K562 (cell line): ENCODE measurements at regions not wholly inside any gene's neighbourhood (a gene's known extent, or its start where the extent isn't known, plus 50 kb on each side); places are given as distances from the start of the nearest gene placed in this dataset.
A peak's percentile ranks its signal among the peaks of the same experiment; 100 is the strongest.

Experiments used
- ETV6 ChIP-seq, 3 experiments: fragments of 150-350 bp in 1 of 3; sonication (generic) in 1 of 3; formaldehyde crosslinking in 1 of 3; IDR thresholded peaks; 2 replicates each; pipeline versions ENCODE4 v1.6.1 to v1.8.0; 2014 to 2022; ENCODE audit warnings: borderline replicate concordance in 2 of 3, low read depth in 2 of 3, antibody characterized with exemption in 1 of 3, low read length in 1 of 3, mild to moderate bottlenecking in 1 of 3, missing genetic modification reagents in 1 of 3
- KDM2B ChIP-seq: fragments of 250-450 bp; sonication (Bioruptor Pico); IDR thresholded peaks from 2 replicates; pipeline ENCODE4 v1.8.0; 2021; ENCODE audit warnings: mild to moderate bottlenecking, moderate library complexity
- KHSRP ChIP-seq: fragments of 450-650 bp; IDR thresholded peaks from 2 replicates; pipeline ENCODE4 v1.6.1; 2017
- MYBL2 ChIP-seq, 2 experiments: fragments of 450-650 bp in 1 of 2; sonication (generic) in 1 of 2; formaldehyde crosslinking in 1 of 2; IDR thresholded peaks; 2 replicates each; pipeline versions ENCODE4 v1.6.1 to v1.8.1; 2017 to 2022; ENCODE audit warnings: borderline replicate concordance in 1 of 2, inconsistent platforms in 1 of 2, low read depth in 1 of 2, mild to moderate bottlenecking in 1 of 2, missing genetic modification reagents in 1 of 2, moderate library complexity in 1 of 2
- NFATC3 ChIP-seq: fragments of 450-650 bp; IDR thresholded peaks from 2 replicates; pipeline ENCODE4 v1.6.1; 2017; ENCODE audit warnings: mild to moderate bottlenecking
- RNF2 ChIP-seq: sonication (generic); IDR thresholded peaks from 2 replicates; pipeline ENCODE4 v1.6.1; 2016
- TEAD4 ChIP-seq, 2 experiments: sonication (generic) in 1 of 2; formaldehyde crosslinking in 1 of 2; IDR thresholded peaks; 2 replicates each; pipeline versions ENCODE4 v1.6.1 to v1.8.0; 2012 to 2022; ENCODE audit warnings: borderline replicate concordance in 1 of 2, inconsistent platforms in 1 of 2, low read length in 1 of 2, mild to moderate bottlenecking in 1 of 2, missing genetic modification reagents in 1 of 2
- ZBTB17 ChIP-seq: fragments of 450-650 bp; formaldehyde crosslinking; IDR thresholded peaks from 2 replicates; pipeline ENCODE4 v1.4.0; 2020; ENCODE audit warnings: mild to moderate bottlenecking
- ZNF57 ChIP-seq: fragments of 450-650 bp; formaldehyde crosslinking; IDR thresholded peaks from 2 replicates; pipeline ENCODE4 v1.4.0; 2020; ENCODE audit warnings: mild to moderate bottlenecking, moderate library complexity
- ZSCAN29 ChIP-seq: fragments of 450-650 bp; IDR thresholded peaks from 2 replicates; pipeline ENCODE4 v1.6.1; 2017
- TF ChIP-seq, protein P1 (sequence below): fragments of 250-450 bp; sonication (Bioruptor Pico); IDR thresholded peaks from 2 replicates; pipeline ENCODE4 v1.4.0; 2020; ENCODE audit warnings: mild to moderate bottlenecking, moderate library complexity
- TF ChIP-seq, protein P2 (sequence below), 2 experiments: fragments of 450-650 bp in 1 of 2; sonication (generic) in 1 of 2; formaldehyde crosslinking in 1 of 2; IDR thresholded peaks; 2 replicates each; pipeline versions ENCODE4 v1.7.1 to v1.9.0; 2016 to 2022; ENCODE audit warnings: inconsistent platforms in 1 of 2, mild to moderate bottlenecking in 1 of 2, missing genetic modification reagents in 1 of 2

- TF ChIP-seq, protein P1, sequence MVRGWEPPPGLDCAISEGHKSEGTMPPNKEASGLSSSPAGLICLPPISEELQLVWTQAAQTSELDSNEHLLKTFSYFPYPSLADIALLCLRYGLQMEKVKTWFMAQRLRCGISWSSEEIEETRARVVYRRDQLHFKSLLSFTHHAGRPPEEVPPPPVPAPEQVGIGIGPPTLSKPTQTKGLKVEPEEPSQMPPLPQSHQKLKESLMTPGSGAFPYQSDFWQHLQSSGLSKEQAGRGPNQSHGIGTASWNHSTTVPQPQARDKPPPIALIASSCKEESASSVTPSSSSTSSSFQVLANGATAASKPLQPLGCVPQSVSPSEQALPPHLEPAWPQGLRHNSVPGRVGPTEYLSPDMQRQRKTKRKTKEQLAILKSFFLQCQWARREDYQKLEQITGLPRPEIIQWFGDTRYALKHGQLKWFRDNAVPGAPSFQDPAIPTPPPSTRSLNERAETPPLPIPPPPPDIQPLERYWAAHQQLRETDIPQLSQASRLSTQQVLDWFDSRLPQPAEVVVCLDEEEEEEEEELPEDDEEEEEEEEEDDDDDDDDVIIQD (CRISPR knock-in tag), result no peak
- TF ChIP-seq KHSRP, result no peak; the same call in 1 of the 2 replicates
- TF ChIP-seq TEAD4 (IDR thresholded peaks at IDR 0.05; ENCODE audit: low read length), result peak; percentile 86; the same call in 1 of the 2 replicates
- TF ChIP-seq TEAD4 (CRISPR knock-in tag; IDR thresholded peaks at IDR 0.05; ENCODE audit: borderline replicate concordance), result no peak
- TF ChIP-seq ZSCAN29, result no peak
- TF ChIP-seq ETV6 (IDR thresholded peaks at IDR 0.05; ENCODE audit: borderline replicate concordance in 1 of 2, low read depth in 2 of 2, low read length in 1 of 2), result peak; percentile 32 to 90; a peak in 3 of 4 replicates
- no peak for TF ChIP-seq ETV6 (CRISPR knock-in tag; IDR thresholded peaks at IDR 0.05; ENCODE audit: borderline replicate concordance)
- TF ChIP-seq ZNF57 (CRISPR knock-in tag), result no peak
- 0 out of 2 replicates have a peak, but pooled peaks have one; percentile 17 for TF ChIP-seq NFATC3
- TF ChIP-seq RNF2, result peak; percentile 97; the same call in 1 of the 2 replicates
- TF ChIP-seq MYBL2 (IDR thresholded peaks at IDR 0.05; ENCODE audit: low read depth), result no peak
- TF ChIP-seq MYBL2 (CRISPR knock-in tag; IDR thresholded peaks at IDR 0.05; ENCODE audit: borderline replicate concordance), result no peak
- 0 out of 2 replicates have a peak, but pooled peaks have one; percentile 31 for TF ChIP-seq ZBTB17
- TF ChIP-seq, protein P2, sequence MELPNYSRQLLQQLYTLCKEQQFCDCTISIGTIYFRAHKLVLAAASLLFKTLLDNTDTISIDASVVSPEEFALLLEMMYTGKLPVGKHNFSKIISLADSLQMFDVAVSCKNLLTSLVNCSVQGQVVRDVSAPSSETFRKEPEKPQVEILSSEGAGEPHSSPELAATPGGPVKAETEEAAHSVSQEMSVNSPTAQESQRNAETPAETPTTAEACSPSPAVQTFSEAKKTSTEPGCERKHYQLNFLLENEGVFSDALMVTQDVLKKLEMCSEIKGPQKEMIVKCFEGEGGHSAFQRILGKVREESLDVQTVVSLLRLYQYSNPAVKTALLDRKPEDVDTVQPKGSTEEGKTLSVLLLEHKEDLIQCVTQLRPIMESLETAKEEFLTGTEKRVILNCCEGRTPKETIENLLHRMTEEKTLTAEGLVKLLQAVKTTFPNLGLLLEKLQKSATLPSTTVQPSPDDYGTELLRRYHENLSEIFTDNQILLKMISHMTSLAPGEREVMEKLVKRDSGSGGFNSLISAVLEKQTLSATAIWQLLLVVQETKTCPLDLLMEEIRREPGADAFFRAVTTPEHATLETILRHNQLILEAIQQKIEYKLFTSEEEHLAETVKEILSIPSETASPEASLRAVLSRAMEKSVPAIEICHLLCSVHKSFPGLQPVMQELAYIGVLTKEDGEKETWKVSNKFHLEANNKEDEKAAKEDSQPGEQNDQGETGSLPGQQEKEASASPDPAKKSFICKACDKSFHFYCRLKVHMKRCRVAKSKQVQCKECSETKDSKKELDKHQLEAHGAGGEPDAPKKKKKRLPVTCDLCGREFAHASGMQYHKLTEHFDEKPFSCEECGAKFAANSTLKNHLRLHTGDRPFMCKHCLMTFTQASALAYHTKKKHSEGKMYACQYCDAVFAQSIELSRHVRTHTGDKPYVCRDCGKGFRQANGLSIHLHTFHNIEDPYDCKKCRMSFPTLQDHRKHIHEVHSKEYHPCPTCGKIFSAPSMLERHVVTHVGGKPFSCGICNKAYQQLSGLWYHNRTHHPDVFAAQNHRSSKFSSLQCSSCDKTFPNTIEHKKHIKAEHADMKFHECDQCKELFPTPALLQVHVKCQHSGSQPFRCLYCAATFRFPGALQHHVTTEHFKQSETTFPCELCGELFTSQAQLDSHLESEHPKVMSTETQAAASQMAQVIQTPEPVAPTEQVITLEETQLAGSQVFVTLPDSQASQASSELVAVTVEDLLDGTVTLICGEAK (IDR thresholded peaks at IDR 0.05), result no peak; the same call in 1 of the 2 replicates
- TF ChIP-seq, protein P2 (CRISPR knock-in tag; IDR thresholded peaks at IDR 0.05), result no peak
- no peak for TF ChIP-seq KDM2B (CRISPR knock-in tag)
Measured at GRCh38 chr18:966759-967576, 62.3 kb downstream of the ADCYAP1 start (continued).
